Natural killer cell (primary cell): ENCODE measurements at regions not wholly inside any gene's neighbourhood (a gene's known extent, or its start where the extent isn't known, plus 50 kb on each side); places are given as distances from the start of the nearest gene placed in this dataset.

Experiments used
- ATAC-seq, 3 donors: fragments of 150-1000 bp in 2 of 3; fragments of 200-7000 bp in 1 of 3; cut with Tn5 transposase; 1 replicate in 1 of 3; 2 replicates in 2 of 3; pipeline ENCODE4 v1.10.0; 2021; ENCODE audit warnings: mild to moderate bottlenecking in 2 of 3, moderate library complexity in 2 of 3
- DNase-seq, 2 donors: peaks; one replicate each; pipeline versions ENCODE4 v3.0.0 to v3.0.0-alpha.2; 2013 to 2021; ENCODE audit warnings: mixed read lengths in 1 of 2
- H3K27ac ChIP-seq: one replicate; pipeline ENCODE4 v1.5.1; 2013; ENCODE audit warnings: mild to moderate bottlenecking, low read length
- H3K27me3 ChIP-seq: one replicate; pipeline ENCODE4 v1.6.1; 2013; ENCODE audit warnings: low read length; ENCODE audit not compliant: control insufficient read depth, insufficient read depth
- H3K36me3 ChIP-seq: one replicate; pipeline ENCODE4 v1.6.1; 2013; ENCODE audit warnings: low read length; ENCODE audit not compliant: control insufficient read depth, insufficient read depth
- H3K4me1 ChIP-seq: one replicate; pipeline ENCODE4 v1.6.1; 2013; ENCODE audit warnings: low read length; ENCODE audit not compliant: control insufficient read depth, insufficient read depth
- H3K4me3 ChIP-seq: one replicate; pipeline ENCODE4 v1.5.1; 2013; ENCODE audit warnings: low read length
- H3K9me3 ChIP-seq: one replicate; pipeline ENCODE4 v1.6.1; 2013; ENCODE audit warnings: low read length; ENCODE audit not compliant: control insufficient read depth, insufficient read depth
- H3K27ac Mint-ChIP-seq, 2 donors: one replicate each; pipeline ENCODE4 v1.8.0; 2022; ENCODE audit warnings: mild to moderate bottlenecking in 2 of 2, mixed read lengths in 2 of 2, moderate library complexity in 1 of 2
- H3K27me3 Mint-ChIP-seq, 2 donors: one replicate each; pipeline ENCODE4 v1.8.0; 2022; ENCODE audit warnings: low read depth in 2 of 2, mixed read lengths in 2 of 2
- H3K36me3 Mint-ChIP-seq: one replicate; pipeline ENCODE4 v1.8.0; 2022; ENCODE audit warnings: mixed read lengths
- H3K4me1 Mint-ChIP-seq, 2 donors: one replicate each; pipeline ENCODE4 v1.8.0; 2022; ENCODE audit warnings: mixed read lengths in 2 of 2
- H3K4me3 Mint-ChIP-seq: one replicate; pipeline ENCODE4 v1.8.0; 2022; ENCODE audit warnings: mild to moderate bottlenecking, moderate library complexity, mixed read lengths
- H3K9me3 Mint-ChIP-seq, 2 donors: one replicate each; pipeline ENCODE4 v1.8.0; 2022; ENCODE audit warnings: mixed read lengths in 2 of 2
- WGBS: methylation state at CpG from one replicate; pipeline ENCODE4 v1.1.7; 2013; ENCODE audit warnings: missing lambda C conversion rate; ENCODE audit not compliant: insufficient coverage; 5-methylcytosine and 5-hydroxymethylcytosine counted together
- intact Hi-C: fragments of 100-400 bp; cut with micrococcal nuclease; formaldehyde crosslinking; loops from one replicate; pipeline ENCODE4 v1.14.2; 2022
- TF ChIP-seq, protein P1 (sequence below): fragments of 200-600 bp; IDR thresholded peaks from one replicate; pipeline ENCODE4 v1.8.0; 2022; ENCODE audit warnings: antibody characterized with exemption

DNA sequence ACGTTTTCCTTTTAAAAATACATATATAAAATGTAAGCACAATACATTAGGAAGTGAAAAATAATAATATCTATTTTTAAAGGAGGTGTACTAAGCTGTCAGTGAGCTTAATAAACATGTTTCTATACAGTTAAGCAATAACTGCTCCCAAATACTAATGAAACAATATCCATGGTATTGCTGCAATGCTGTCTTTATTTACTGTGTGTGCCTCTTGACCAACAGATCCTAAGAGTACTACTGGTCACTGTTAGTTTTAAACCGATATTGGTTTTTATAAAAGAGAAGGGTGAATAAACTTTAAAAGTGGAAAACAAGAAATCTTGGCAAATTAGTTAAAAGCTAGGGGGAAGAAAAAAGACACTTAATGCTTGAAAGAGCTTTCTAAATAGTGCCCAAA lies 1029.0 kb downstream of the FSTL5 start:
- ATAC-seq (no peak), DNase-seq (no peak)
- Histone ChIP-seq H3K4me1 (no peaks in the 10 kb centered on the region), H3K36me3 (no peaks in the 10 kb centered on the region), H3K27ac (no peak overlapping the region), H3K4me3 (no peak overlapping the region), H3K9me3 (peaks cover 6% of the 10 kb centered on the region), H3K27me3 (no peaks in the 10 kb centered on the region)
- WGBS: 100% methylated on average over 1 of the region's 2 CpGs
- Mint-ChIP-seq H3K36me3 (no peaks in the 10 kb centered on the region), H3K4me3 (no peak overlapping the region), H3K4me1 (no peaks in the 10 kb centered on the region), H3K9me3 (peaks cover 10 to 19% of the 10 kb centered on the region in 2 donors), H3K27me3 (no peaks in the 10 kb centered on the region), H3K27ac (no peak overlapping the region)
- TF ChIP-seq, protein P1, sequence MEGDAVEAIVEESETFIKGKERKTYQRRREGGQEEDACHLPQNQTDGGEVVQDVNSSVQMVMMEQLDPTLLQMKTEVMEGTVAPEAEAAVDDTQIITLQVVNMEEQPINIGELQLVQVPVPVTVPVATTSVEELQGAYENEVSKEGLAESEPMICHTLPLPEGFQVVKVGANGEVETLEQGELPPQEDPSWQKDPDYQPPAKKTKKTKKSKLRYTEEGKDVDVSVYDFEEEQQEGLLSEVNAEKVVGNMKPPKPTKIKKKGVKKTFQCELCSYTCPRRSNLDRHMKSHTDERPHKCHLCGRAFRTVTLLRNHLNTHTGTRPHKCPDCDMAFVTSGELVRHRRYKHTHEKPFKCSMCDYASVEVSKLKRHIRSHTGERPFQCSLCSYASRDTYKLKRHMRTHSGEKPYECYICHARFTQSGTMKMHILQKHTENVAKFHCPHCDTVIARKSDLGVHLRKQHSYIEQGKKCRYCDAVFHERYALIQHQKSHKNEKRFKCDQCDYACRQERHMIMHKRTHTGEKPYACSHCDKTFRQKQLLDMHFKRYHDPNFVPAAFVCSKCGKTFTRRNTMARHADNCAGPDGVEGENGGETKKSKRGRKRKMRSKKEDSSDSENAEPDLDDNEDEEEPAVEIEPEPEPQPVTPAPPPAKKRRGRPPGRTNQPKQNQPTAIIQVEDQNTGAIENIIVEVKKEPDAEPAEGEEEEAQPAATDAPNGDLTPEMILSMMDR: no peak
- intact Hi-C loops: no loop called here

GRCh38 chr4:161133586-161134276 lies 1030.1 kb downstream of the FSTL5 start:
- H3K4me3 ChIP-seq: no peak overlapping the region
- H3K36me3 ChIP-seq: no peaks in the 10 kb centered on the region
- 88% methylated on average over 3 of the region's 4 CpGs for WGBS
- DNase-seq (no peak), ATAC-seq (no peak)
- intact Hi-C loops: no loop called here
- peaks cover 6% of the 10 kb centered on the region for H3K9me3 ChIP-seq
- no peaks in the 10 kb centered on the region for H3K27me3 Mint-ChIP-seq
- no peak overlapping the region for H3K4me3 Mint-ChIP-seq
- TF ChIP-seq, protein P1: no peak
- H3K27ac Mint-ChIP-seq: no peak overlapping the region
- H3K27ac ChIP-seq: no peak overlapping the region
- H3K9me3 Mint-ChIP-seq: peaks cover 15 to 21% of the 10 kb centered on the region in 2 donors
- H3K27me3 ChIP-seq: no peaks in the 10 kb centered on the region
- H3K4me1 ChIP-seq: no peaks in the 10 kb centered on the region
- no peaks in the 10 kb centered on the region for H3K4me1 Mint-ChIP-seq
- H3K36me3 Mint-ChIP-seq: no peaks in the 10 kb centered on the region

DNA sequence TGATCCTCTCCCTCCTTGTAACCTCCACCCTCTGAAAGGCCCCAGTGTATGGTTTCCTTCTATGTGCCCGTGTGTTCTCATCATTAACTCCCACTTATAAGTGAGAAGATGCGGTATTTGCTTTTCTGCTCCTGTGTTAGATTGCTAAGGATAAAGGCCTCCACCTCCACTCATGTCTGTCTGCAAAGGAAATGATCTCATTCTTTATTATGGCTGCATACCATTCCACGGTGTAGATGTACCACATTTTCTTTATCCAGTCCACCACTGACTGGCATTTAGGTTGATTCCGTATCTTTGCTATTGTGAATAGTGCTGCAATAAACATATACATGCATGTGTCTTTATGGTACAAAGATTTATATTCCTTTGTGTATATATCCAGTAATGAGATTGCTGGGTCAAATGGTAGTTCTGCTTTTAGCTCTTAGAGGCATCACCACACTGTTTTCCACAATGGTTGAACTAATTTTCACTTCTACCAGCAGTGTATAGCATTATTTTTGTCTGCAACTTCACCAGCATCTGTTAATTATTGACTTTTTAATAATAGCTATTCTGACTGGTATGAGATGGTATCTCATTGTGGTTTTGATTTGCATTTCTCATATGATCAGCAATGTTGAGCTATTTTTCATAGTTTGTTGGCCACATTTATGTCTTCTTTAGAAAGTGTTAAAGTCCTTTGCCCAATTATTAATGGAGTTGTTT lies 1030.9 kb downstream of the FSTL5 start:
- Mint-ChIP-seq H3K27me3 (no peaks in the 10 kb centered on the region), H3K36me3 (no peaks in the 10 kb centered on the region), H3K27ac (no peak overlapping the region), H3K9me3 (peaks cover 17 to 20% of the 10 kb centered on the region in 2 donors), H3K4me3 (no peak overlapping the region), H3K4me1 (no peaks in the 10 kb centered on the region)
- H3K27ac ChIP-seq: no peak overlapping the region
- peaks cover 6% of the 10 kb centered on the region for H3K9me3 ChIP-seq
- no peaks in the 10 kb centered on the region for H3K4me1 ChIP-seq
- H3K27me3 ChIP-seq: no peaks in the 10 kb centered on the region
- ATAC-seq: no peak
- intact Hi-C loops: no loop called here
- DNase-seq: no peak
- TF ChIP-seq, protein P1: no peak
- H3K4me3 ChIP-seq: no peak overlapping the region
- 67% methylated on average over 1 of the region's 4 CpGs for WGBS
- no peaks in the 10 kb centered on the region for H3K36me3 ChIP-seq
